RCC 7860 (cell line): ENCODE measurements at regions not wholly inside any gene's neighbourhood (a gene's known extent, or its start where the extent isn't known, plus 50 kb on each side); places are given as distances from the start of the nearest gene placed in this dataset.
"Not testable (repeated sequence)": the region's sequence is repeated elsewhere in the genome, so short reads cannot be mapped to it uniquely, and the experiment has no call there.

Experiments used
- DNase-seq: peaks from one replicate; pipeline ENCODE4 v3.0.0-alpha.2; 2015; ENCODE audit warnings: low spot score
- FAIRE-seq: peaks from 2 replicates; lab custom pipeline; 2012; peaks lifted over from hg19 to GRCh38; lab: Jason Lieb, UNC

DNA sequence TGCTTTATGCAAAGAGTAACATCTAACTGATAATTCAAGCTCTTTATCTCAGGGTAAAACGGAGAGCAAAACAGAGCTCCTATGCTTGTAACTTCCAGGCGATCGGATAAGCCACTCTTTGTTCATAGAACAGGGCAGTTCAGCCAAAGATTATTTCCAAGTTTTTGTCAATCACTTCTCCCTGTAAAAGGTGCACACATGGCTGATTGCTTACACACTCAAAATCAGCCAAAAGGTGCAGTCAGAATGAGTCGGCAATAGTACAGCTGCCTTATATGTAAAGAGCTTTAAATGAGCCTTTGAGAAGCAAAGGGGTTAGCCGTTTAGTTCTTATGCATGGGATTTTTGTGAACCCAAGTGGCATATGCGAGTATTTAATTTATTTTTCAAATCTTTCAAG, 449.6 kb upstream of the POU3F2 start:
- FAIRE-seq (no peak), DNase-seq (no peak)

DNA sequence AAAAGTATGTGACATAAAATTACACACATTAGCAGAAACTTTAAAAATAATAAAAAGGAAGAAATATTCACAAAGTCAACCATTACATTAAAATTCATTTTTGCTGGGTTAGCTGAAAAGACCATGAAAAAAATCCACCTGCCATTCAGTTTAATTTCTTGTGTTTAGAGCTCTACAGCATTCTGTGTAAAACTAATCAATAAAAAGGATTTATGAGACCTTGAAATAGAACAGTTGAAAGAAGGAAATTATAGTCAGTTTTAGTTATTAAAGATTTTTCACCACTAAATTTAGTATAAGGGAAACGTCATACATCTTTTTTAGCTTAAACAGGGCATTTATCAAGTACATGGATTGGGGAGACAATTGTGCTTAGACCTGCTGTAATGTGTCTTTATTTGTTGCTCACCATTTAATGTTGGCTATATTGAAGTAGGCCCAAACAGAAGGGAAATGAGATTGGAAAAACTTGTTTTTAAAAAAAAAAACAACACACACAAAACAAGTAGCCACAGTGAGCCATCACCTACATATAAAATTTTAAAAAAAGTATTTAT, 438.7 kb upstream of the POU3F2 start:
- DNase-seq (no peak), FAIRE-seq (no peak)

DNA sequence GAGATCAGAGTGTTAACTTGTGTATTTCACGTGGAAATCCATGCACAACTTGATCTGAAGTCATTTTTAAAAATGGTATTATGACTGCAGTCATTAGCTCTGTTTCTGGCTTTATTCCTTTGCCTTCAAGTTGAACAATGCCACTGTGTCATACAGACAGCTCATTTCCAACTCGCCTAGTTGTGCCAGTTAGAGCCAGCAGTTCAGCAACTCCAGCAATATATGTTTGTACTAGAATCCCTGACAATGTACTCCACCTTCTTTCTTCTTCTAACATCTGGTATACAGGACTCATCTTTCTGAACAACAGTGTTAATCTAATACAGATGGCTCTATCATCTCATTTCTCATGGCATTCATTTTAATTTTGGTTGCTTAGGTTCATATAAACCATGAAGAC, 418.3 kb upstream of the POU3F2 start:
- no peak for DNase-seq
- FAIRE-seq: no peak

DNA sequence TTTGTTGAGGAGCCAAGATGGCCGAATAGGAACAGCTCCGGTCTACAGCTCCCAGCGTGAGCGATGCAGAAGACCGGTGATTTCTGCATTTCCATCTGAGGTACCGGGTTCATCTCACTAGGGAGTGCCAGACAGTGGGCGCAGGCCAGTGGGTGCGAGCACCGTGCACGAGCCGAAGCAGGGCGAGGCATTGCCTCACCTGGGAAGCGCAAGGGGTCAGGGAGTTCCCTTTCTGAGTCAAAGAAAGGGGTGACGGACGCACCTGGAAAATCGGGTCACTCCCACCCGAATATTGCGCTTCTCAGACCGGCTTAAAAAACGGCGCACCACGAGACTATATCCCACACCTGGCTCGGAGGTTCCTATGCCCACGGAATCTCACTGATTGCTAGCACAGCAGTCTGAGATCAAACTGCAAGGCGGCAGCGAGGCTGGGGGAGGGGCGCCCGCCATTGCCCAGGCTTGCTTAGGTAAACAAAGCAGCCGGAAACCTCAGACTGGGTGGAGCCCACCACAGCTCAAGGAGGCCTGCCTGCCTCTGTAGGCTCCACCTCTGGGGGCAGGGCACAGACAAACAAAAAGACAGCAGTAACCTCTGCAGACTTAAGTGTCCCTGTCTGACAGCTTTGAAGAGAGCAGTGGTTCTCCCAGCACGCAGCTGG, 417.7 kb upstream of the POU3F2 start:
- not testable (repeated sequence) for FAIRE-seq, DNase-seq

DNA sequence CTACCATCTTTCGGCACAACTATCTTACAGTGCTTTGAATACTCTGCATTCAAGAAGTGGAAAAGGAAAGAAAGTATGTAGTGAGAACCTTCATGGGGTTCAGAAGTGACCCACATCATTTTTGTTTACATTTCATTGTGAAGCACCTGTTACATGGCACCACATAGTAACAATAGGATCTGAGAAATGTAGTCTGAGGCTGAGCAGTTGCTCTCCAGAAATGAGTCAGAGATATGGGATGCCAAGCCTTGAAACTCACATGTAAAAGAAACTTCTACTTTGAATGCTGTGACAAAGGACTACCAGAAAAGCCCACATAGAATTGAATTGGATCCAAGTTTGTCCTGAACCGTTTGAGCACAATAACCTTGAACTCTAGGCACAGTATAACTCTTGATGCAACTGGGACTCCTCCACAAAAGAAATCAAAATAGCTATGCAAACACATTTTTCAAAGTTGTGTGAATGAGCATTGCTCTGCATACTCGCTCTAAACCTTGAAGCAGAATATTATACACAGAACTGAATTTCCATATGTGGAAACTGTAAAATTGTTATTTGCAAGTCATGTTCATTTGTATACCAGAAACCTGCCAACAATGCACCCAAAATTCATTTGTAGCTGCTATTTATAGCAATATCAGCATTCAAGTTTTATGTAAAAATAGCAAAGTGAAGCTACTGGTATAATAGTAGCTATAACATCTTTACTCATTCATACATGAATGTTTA, 400.9 kb upstream of the POU3F2 start:
- DNase-seq (no peak), FAIRE-seq (no peak)

DNA sequence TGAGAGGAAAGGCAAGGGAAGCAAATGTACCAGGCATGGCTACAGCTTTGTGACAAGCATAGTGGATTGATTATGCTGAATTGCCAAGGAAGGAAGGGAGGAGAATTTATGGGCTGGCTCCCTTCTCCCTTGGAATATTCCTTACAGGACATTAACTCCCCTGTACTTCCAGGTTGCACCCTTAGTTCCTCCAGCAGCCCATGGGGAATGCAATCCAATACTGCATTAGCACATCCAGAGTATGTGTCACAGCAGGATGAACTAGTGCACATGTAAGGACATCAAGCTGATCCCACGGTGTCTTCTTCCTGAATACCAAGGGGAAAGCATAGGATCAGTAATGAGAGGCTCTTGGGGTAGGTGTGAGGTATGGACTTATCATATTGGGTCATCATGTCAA, 390.7 kb upstream of the POU3F2 start:
- no peak for DNase-seq
- FAIRE-seq: no peak

DNA sequence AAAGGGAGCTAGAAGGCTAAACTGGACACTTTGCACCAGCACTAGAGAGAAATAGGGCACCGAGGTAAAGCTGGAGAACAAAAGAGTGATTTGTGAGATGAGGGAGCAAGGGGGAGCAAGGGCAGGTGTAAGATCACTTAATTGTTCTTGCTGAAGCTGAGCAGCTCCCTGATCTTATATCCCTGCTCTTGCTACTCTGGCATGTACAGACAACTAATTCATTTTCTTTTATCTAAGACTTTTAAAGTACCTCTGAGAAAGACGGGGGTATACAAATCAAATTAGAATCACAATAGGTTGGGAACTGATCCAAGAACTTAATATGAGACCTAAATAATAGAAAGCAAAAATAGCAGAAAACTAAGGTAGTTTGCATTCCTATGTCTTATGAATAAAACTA, 381.7 kb upstream of the POU3F2 start:
- FAIRE-seq: no peak
- DNase-seq: no peak

DNA sequence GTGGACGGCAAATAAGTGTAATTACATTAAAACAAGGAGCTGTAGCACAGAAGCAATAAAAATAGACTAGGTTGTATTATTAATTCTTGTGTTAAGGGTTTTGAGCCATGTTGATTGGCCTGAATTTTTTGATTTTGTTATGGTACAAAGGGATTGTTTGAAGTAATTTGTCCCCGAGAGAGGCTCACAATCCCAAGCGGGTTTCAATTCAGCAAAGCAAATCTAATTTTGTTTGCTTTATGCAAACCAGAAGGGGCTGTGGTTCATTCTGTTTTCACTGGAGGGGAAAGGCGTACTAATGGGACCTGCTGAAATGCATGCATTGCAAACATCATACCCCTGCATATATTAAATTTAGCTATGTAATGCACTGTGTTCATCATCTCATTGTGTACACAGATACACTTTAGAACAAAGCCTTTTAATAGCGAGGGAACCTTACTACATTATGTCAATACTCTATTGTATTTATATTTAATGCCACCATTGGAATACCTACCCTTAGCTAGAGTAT, 379.5 kb upstream of the POU3F2 start:
- no peak for FAIRE-seq
- DNase-seq: no peak

DNA sequence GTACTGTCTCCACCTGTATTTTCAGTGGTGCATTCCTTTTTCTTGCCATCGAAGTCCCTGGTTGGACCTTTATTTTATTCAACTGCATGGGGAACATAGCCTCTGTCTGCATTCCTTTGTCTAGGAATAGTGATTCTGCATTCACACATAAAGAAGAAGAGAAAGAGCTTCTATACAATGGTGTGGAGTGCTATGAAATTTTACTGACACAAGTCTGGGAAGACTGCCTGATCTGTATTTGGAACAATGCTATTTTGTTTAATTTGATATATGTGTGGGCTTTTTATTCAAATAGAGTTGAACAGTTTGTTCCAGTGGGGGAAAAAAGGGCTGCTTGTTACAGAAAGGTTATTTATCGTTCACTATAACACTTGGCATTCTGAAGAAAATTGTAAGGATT, 375.7 kb upstream of the POU3F2 start:
- DNase-seq: no peak
- no peak for FAIRE-seq

DNA sequence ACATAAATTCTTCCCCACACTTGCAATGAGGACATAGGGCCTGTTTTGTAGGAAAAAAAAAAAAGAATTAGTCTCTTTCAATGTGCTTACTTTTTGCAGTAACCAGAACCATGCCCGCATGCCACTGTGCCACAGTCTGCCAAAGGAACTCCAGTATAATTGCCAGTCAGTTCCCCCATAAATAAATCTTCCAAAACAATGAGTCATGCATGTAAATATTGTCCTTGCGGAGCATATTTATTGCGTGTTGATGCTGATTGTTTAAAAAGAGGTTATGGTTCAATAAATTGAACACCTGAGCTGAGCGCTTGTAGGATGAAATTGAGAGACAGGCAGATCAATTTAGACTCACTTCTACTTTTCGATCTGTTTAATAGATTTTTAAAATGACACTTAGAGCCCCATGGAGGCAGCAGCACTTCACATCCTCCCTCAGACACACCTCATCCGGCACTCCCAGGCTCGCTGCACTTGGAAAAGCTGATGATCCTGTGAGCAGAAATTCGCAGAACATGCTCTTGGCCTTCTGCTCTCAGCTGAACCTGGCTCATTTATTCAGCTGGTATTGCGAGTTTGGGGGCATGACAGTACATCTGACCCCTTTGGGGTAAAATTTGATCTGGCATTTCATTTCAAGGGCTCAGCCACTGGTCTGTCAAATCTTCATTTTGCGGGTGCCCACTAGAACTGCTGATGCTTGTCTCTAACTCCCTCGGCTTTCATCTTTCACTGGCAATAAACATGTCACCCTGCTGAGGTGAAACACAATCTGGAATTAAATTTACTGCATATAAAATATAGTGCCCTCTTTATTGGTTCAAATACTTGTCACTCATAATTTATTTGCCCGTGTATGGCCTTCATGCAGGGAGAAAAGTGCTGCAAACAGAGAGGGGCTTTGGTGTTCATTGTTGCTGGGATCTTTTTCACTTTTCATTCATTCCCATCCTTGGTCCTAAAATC, 371.1 kb upstream of the POU3F2 start:
- FAIRE-seq (no peak), DNase-seq (no peak)

DNA sequence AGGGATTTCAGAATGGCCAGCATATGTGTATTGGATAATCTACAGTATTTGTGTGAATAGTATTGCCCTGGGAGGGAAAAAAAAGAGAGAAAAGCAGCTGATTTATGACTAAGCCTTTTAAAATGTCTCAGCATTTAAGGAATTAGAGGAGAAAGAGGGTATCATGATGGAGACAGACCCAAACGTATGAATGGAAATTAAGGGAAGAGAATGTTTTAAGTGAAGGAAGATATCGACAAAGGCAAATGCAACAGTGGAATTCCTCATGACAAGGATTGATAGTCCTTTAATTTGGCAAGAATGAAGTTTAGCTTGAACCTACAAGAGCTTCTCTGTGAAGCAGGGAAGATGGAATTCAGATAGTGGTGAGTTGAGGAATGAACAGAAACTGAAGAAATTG, 367.3 kb upstream of the POU3F2 start:
- DNase-seq (no peak), FAIRE-seq (no peak)

DNA sequence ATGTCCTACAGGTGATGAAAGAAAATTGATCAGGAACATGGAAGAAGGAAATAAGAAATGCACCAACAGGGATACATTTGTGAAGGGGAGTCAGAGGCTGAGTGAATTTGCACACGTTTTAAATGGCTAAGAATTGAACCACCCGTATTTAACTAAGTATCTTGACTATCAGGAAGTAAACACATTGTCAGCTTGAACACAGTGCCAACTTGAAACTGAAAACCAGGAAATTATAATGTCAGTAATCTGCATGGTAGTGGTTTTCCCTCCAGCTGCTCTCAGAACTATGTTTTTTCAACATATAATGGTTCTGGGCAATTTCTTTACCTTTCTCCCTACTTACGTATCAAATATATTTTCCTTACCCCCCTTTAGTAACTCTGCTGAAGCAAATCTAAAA, 366.5 kb upstream of the POU3F2 start:
- no peak for DNase-seq
- no peak for FAIRE-seq

DNA sequence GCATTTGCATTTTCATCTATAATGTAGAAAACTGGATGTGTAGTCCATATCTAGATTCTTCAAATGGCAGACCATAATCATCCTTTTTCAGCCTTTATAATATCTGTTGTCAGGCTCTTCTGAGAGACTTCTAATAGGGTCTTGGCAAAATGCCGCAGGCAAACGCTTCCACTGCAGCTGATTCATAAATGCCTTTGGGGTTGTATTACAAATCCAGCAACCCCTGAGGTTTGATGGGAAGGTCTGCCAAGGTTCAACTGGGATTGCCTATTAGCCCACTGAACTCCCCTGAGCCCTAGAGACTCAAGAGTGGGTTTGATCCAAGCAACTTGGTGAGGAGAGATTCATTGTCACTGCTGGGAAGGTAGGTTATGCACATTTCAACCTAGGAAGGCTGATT, 365.2 kb upstream of the POU3F2 start:
- DNase-seq (no peak), FAIRE-seq (no peak)

DNA sequence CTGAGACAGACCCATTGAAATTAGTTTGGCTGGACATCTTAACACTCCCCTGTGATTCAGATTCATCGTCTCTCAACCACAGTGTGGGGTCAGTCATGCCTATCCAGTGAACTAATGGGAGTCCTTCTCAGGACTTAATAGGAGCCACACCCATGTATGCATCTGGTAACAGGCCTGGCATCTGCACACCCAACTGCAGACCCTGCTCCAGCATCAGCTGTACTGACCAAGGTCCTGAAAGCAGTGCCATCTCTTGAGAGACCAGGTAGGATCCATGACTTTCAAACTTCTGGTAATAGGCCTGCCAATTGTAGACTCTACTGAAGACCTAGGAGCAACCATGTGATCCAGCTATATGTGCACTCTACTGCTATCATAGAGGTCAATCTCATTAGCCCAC, 363.6 kb upstream of the POU3F2 start:
- FAIRE-seq: no peak
- no peak for DNase-seq

DNA sequence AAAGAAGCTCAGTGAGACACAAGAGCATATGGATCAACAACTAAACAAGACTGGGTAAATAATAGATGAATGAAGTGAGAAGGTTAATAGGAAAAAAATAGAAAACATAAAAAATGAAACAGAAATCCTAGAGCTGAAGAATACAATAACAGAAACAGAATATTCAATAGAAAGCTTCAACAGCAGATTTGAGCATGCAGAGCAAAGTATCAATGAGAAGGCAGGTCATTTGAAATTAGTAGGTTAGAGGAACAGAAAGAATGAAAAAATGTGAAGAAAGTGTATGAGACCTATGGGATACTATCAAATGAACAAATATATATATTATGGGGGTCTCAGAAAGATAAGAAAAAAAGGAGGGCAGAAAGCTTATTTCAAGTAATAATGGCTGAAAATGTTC, 362.9 kb upstream of the POU3F2 start:
- no peak for FAIRE-seq
- no peak for DNase-seq

DNA sequence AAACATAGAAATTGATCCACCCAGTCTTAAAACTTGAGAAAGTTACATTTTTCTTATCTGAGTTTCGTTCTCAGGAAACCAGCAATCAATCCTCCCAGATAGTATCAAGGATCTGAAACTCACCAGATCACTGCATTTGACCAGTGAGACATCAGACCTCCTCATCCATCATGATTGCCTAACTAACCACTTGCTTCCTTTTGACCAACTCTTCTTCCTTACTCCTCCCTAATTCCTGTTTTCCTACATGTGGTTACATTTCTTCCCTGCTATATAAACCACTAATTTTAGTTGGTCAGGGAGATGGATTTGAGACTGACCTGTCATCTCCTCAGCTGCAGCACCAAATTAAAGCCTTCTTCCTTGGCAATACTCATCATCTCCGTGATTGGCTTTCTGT, 357.1 kb upstream of the POU3F2 start:
- no peak for FAIRE-seq
- no peak for DNase-seq

DNA sequence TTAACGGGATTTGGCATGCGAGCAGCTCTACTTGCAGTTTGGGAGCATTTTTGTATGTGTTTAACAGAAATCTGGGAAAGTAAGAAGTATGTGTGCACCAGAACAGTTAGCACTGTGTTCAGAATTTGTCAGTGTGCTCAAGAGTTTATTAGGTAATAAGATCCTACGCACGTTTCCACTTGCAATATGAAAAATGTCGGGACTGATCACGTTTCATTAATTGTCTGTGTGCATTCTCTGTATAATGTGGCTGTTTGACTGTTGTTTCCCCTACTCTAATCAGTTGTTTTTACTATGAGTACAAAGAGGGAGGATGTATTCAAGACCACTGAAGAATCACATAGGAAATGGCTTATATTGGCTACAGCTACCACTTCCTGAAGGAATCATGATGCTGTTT, 349.7 kb upstream of the POU3F2 start:
- FAIRE-seq: no peak

DNA sequence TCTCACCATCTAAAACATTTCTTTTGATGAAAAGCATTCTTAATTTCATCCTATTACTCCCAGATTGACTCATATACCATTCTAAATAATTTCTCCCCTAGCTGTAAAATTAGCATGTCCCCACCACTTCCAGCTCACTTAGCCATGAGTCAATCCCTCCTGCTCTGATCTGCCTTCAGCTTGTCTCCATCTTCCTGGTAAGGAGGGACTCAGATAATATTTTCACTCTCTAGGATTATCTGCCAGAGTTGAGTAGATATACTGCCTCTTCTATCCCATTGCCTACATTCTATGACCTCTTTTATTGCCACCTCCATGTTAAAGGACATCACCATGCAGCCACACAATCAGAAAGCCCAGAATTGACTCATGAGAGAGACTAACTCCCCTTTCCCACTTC, 348.8 kb upstream of the POU3F2 start:
- FAIRE-seq: no peak
- DNase-seq: no peak

More for the DNA sequence above, 349.7 kb upstream of the POU3F2 start:
- no peak for DNase-seq

DNA sequence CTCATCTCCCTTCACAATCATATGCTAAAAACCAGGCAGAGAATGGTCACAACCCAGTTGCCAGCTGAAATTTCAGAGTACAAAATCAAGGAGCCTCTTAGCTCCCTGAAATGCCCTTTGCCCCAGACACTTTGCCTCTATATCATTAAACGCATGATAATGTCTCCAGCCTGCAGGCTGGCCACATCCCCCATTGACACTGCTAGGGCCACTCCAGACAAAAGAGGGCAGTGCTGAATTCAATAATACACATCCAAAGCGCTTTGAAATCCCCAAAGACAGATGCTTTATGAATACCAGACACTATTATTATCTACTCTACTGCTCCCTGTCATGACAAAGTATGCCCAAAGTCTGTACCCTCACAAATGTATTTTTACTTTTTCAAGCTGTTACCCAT, 348.3 kb upstream of the POU3F2 start:
- no peak for FAIRE-seq

DNA sequence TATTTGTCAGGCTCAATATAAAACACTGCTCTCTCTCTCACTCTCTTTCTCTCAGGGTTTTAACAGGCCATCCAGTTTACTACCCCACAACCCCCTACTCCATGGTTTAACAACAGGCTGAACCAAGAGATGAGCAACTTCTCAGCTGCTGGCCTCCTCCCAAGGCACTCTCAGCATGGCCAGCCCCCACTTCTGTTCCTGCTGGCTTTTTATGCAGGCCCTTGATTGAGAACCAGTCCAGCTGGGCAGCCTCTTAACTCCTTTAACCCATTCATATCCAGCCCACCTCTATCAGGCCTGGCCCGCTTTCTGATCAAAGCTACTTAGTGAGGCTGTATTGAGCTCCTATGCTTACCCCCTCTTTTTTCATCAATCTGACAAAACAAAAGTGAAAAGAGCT, 346.8 kb upstream of the POU3F2 start:
- no peak for FAIRE-seq
- no peak for DNase-seq

More for the DNA sequence above, 348.3 kb upstream of the POU3F2 start:
- DNase-seq: no peak

DNA sequence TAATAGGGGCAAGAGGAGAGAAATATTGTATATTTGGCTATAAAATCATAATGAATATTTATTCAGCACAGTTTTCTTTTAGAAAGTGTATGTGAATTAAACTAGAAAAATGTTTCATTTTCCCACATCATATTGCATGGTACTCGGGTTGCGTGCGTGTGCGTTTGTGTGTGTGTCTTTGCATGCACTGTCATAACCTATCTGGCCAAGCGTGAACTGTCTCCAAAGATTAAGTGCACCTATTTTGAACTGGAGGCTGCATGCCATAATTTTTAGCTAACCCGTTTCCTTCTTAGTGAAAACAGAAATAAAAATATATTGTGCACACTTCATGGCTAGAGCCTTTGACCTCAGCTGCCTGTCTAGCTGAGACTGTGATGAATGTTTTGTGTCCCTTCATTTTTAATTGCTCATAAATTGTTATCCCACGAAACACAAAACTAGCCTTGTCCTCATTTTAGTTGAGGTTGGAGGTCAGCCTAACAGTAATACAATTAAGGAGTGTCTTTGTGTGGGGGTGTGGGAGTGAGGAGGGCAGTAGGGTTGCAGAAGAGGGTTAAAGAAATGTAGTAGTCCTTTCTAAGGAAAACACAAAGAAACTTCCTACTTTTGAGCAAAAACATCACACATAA, 336.1 kb upstream of the POU3F2 start:
- no peak for DNase-seq
- FAIRE-seq: no peak
